PC-9 (cell line): ENCODE measurements at regions not wholly inside any gene's neighbourhood (a gene's known extent, or its start where the extent isn't known, plus 50 kb on each side); places are given as distances from the start of the nearest gene placed in this dataset.

Source experiments
- BruUV-seq: library from RNA; stranded (reverse); fragments of 400-500 nt; replicated peaks from 2 replicates; lab custom pipeline; 2021; lab: Mats Ljungman, UMichigan
- CTCF ChIA-PET: fragments of 300-600 bp; sonication (Branson Sonifier 250); formaldehyde crosslinking; loops from one replicate; lab custom pipeline; 2022; ENCODE audit warnings: antibody characterized with exemption; lab: Charles Lee
- POLR2A ChIA-PET: fragments of 300-600 bp; sonication (Branson Sonifier 250); formaldehyde crosslinking; loops from one replicate; lab custom pipeline; 2022; ENCODE audit warnings: antibody characterized with exemption; ENCODE audit not compliant: unreplicated experiment; lab: Charles Lee
- DNase-seq, 2 experiments: peaks; one replicate each; pipeline versions ENCODE4 v3.0.0 to v3.0.0-alpha.2; 2015 to 2022; ENCODE audit warnings: mixed read lengths in 1 of 2
- H2AFZ ChIP-seq: fragments of 200-600 bp; sonication (generic); 2 replicates; pipeline ENCODE4 v1.8.1; 2017; ENCODE audit warnings: antibody characterized with exemption
- H3F3A ChIP-seq: fragments of 200-600 bp; sonication (generic); 2 replicates; pipeline ENCODE4 v1.8.1; 2017; ENCODE audit warnings: antibody characterized with exemption, mild to moderate bottlenecking, low read depth; ENCODE audit not compliant: insufficient read depth
- H3K27ac ChIP-seq: fragments of 200-600 bp; sonication (generic); 2 replicates; pipeline ENCODE4 v1.6.1; 2016; ENCODE audit warnings: mixed run types
- H3K27me3 ChIP-seq: fragments of 200-600 bp; sonication (generic); 2 replicates; pipeline ENCODE4 v1.6.1; 2016; ENCODE audit warnings: low read depth, mixed run types; ENCODE audit not compliant: insufficient read depth
- H3K36me3 ChIP-seq: fragments of 200-600 bp; sonication (generic); 2 replicates; pipeline ENCODE4 v1.6.1; 2016; ENCODE audit warnings: low read depth, mixed run types
- H3K4me1 ChIP-seq: fragments of 200-600 bp; sonication (generic); replicated peaks from 2 replicates; pipeline ENCODE4 v1.6.1; 2016; ENCODE audit warnings: mixed run types; ENCODE audit not compliant: insufficient read depth
- H3K4me2 ChIP-seq: fragments of 200-600 bp; sonication (generic); 2 replicates; pipeline ENCODE4 v1.6.1; 2017; ENCODE audit warnings: mixed run types
- H3K4me3 ChIP-seq: fragments of 200-600 bp; sonication (generic); 2 replicates; pipeline ENCODE4 v1.6.1; 2016; ENCODE audit warnings: mixed run types
- H3K79me2 ChIP-seq: fragments of 200-600 bp; sonication (generic); 2 replicates; pipeline ENCODE4 v1.6.1; 2017; ENCODE audit warnings: low read depth, mixed run types
- H3K9me2 ChIP-seq: fragments of 200-600 bp; sonication (generic); 2 replicates; pipeline ENCODE4 v1.8.1; 2017; ENCODE audit warnings: mild to moderate bottlenecking; ENCODE audit not compliant: insufficient read depth
- H3K9me3 ChIP-seq: fragments of 200-600 bp; sonication (generic); 2 replicates; pipeline ENCODE4 v1.8.1; 2016; ENCODE audit warnings: low read depth; ENCODE audit not compliant: insufficient read depth
- H4K20me1 ChIP-seq: fragments of 200-600 bp; sonication (generic); 2 replicates; pipeline ENCODE4 v1.8.1; 2017; ENCODE audit not compliant: insufficient read depth
- EZH2 ChIP-seq: fragments of 200-600 bp; sonication (generic); IDR thresholded peaks from 2 replicates; pipeline ENCODE4 v1.8.0; 2017; ENCODE audit warnings: antibody characterized with exemption, low read depth
- intact Hi-C: fragments of 100-400 bp; cut with micrococcal nuclease; formaldehyde crosslinking; loops from one replicate; pipeline ENCODE4 v1.10.0; 2022; ENCODE audit not compliant: unreplicated experiment
- TF ChIP-seq, protein P1 (sequence below): fragments of 200-600 bp; sonication (generic); conservative IDR thresholded peaks from 2 replicates; pipeline ENCODE4 v1.6.1; 2017; ENCODE audit warnings: mixed run types, antibody characterized with exemption, mild to moderate bottlenecking, moderate library complexity

DNA sequence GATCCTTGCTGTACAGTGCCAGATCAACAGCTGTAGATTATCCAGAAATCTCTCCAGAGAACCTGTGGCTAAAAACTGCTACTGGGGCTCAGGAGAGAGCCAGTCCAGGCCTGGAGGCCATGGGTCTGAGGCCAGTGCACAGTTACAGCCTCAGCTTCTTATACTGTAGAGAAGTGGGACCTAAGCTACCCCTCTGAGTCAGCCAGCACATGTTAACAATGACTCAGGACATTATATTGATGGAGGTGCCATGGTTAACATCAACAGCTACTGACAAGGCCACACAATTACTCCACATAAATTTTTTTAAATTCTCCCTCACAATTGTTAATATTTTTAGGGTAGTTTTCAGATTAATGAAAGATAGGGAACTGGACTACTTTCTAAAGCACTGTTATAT lies 138.5 kb downstream of the RBM26 start:
- no peak for DNase-seq
- no peak overlapping the region for H3K27ac ChIP-seq
- no TSS peak for BruUV-seq
- H4K20me1 ChIP-seq, result no peaks in the 10 kb centered on the region
- no peak overlapping the region for H3K4me3 ChIP-seq
- no peaks in the 10 kb centered on the region for H3K36me3 ChIP-seq
- intact Hi-C loops, result no loop called here
- H3K4me1 ChIP-seq, result no peaks in the 10 kb centered on the region
- no peak overlapping the region for H3K4me2 ChIP-seq
- TF ChIP-seq EZH2, result no peak
- TF ChIP-seq, protein P1, sequence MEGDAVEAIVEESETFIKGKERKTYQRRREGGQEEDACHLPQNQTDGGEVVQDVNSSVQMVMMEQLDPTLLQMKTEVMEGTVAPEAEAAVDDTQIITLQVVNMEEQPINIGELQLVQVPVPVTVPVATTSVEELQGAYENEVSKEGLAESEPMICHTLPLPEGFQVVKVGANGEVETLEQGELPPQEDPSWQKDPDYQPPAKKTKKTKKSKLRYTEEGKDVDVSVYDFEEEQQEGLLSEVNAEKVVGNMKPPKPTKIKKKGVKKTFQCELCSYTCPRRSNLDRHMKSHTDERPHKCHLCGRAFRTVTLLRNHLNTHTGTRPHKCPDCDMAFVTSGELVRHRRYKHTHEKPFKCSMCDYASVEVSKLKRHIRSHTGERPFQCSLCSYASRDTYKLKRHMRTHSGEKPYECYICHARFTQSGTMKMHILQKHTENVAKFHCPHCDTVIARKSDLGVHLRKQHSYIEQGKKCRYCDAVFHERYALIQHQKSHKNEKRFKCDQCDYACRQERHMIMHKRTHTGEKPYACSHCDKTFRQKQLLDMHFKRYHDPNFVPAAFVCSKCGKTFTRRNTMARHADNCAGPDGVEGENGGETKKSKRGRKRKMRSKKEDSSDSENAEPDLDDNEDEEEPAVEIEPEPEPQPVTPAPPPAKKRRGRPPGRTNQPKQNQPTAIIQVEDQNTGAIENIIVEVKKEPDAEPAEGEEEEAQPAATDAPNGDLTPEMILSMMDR, result no peak
- H3K79me2 ChIP-seq, result no peaks in the 10 kb centered on the region
- ChIA-PET CTCF (no interaction called here), POLR2A (no interaction called here)
- H2AFZ ChIP-seq, result no peak overlapping the region
- H3K9me2 ChIP-seq, result no peaks in the 10 kb centered on the region
- no peaks in the 10 kb centered on the region for H3F3A ChIP-seq
- no peaks in the 10 kb centered on the region for H3K27me3 ChIP-seq
- no peaks in the 10 kb centered on the region for H3K9me3 ChIP-seq

DNA sequence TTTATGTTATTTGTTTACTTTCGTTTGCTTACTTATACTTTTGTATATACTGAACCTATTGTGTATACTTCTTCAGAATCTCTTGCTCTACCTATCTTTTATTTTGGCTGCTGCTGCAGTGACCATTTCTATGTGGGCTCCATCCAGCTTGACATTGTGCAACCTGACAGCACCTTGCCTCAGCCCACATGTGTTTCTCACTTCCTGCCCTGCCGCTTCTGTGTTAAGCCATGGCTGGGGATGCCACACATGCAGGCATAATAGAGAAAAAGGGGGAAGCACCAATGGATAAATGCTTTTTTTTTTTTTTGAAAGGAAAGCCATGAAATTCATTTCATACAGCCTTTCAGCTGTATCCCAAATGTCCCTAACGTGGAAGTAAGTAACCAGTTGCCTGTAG lies 147.6 kb downstream of the RBM26 start:
- Histone ChIP-seq H3K27ac (no peak overlapping the region), H2AFZ (no peak overlapping the region), H3K9me3 (no peaks in the 10 kb centered on the region), H3K4me2 (no peak overlapping the region), H3K4me3 (no peak overlapping the region), H3K36me3 (no peaks in the 10 kb centered on the region), H3K9me2 (no peaks in the 10 kb centered on the region), H3K79me2 (no peaks in the 10 kb centered on the region), H3K27me3 (no peaks in the 10 kb centered on the region), H3F3A (no peaks in the 10 kb centered on the region), H4K20me1 (no peaks in the 10 kb centered on the region), H3K4me1 (no peaks in the 10 kb centered on the region)
- CTCF ChIA-PET, result interaction anchor here (0.6 kb wide), 1 partner anchor 48 kb away, joined by 4 read pairs; no protein-coding TSS in a partner anchor
- TF ChIP-seq, protein P1, result no peak
- TF ChIP-seq EZH2, result no peak
- DNase-seq, result no peak
- intact Hi-C loops, result no loop called here
- POLR2A ChIA-PET, result no interaction called here
- no TSS peak for BruUV-seq

DNA sequence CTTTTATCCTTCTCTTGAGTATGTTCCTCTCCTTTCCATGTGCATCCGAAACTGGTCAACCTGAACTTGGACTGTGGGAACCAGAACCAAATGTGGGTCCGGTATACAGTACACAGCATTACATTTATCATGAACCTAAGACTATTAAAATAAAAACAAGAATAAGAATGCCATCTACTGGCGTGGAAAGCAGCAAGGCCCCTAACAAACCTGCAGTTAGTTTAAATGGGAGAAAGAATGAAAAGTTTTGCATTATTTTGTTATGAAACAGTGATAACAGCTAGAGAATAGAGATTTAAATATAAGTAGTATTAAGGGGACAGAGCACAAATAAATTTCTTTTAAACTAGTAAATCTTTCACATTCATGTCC lies 159.5 kb downstream of the RBM26 start:
- Histone ChIP-seq H4K20me1 (no peaks in the 10 kb centered on the region), H3K36me3 (no peaks in the 10 kb centered on the region), H3K79me2 (no peaks in the 10 kb centered on the region), H3F3A (no peaks in the 10 kb centered on the region), H2AFZ (no peak overlapping the region; the same call in 1 of the 2 replicates), H3K4me3 (no peak overlapping the region), H3K9me2 (no peaks in the 10 kb centered on the region), H3K4me2 (no peak overlapping the region), H3K9me3 (no peaks in the 10 kb centered on the region), H3K27ac (no peak overlapping the region), H3K4me1 (no peaks in the 10 kb centered on the region), H3K27me3 (no peaks in the 10 kb centered on the region)
- TF ChIP-seq EZH2, result no peak
- TF ChIP-seq, protein P1, result no peak; the same call in 1 of the 2 replicates
- DNase-seq, result no peak
- intact Hi-C loops, result no loop called here
- BruUV-seq, result no TSS peak
- ChIA-PET CTCF (no interaction called here), POLR2A (no interaction called here)
